HCT116 (cell line): ENCODE measurements at regions not wholly inside any gene's neighbourhood (a gene's known extent, or its start where the extent isn't known, plus 50 kb on each side); places are given as distances from the start of the nearest gene placed in this dataset.

Experiments used
- ATAC-seq: fragments of 200-7000 bp; cut with Tn5 transposase; 2 replicates; pipeline ENCODE4 v1.9.1; 2020; ENCODE audit warnings: mild to moderate bottlenecking, moderate library complexity
- BruUV-seq: library from RNA; stranded (reverse); fragments of 400-500 nt; replicated peaks from 2 replicates; lab custom pipeline; 2021; lab: Mats Ljungman, UMichigan
- CTCF ChIA-PET: fragments of 300-600 bp; sonication (Branson Sonifier 250); formaldehyde crosslinking; loops from one replicate; lab custom pipeline; 2021; ENCODE audit warnings: antibody characterized with exemption; lab: Charles Lee
- POLR2A ChIA-PET: fragments of 300-600, 350-600 bp; sonication (Branson Sonifier 250); formaldehyde crosslinking; loops from one replicate; lab custom pipeline; 2021; ENCODE audit warnings: antibody characterized with exemption; lab: Charles Lee
- RAD21 ChIA-PET, 2 experiments: fragments of 300-600 bp; sonication (Branson Sonifier 250); formaldehyde crosslinking; loops; one replicate each; lab custom pipeline; 2023; ENCODE audit warnings: low total read pairs in 2 of 2; ENCODE audit not compliant: uncharacterized antibody in 2 of 2, unreplicated experiment in 2 of 2, low non-redundant PET in 1 of 2; lab: Charles Lee
- DNase-seq: peaks from one replicate; pipeline ENCODE4 v3.0.0-alpha.2; 2010; ENCODE audit warnings: low read depth, low spot score
- H2AFZ ChIP-seq: fragments of 200-600 bp; shearing (Covaris generic), sonication (generic); 2 replicates; pipeline ENCODE4 v1.6.1; 2017; ENCODE audit warnings: low read depth, mixed run types, mixed read lengths, antibody characterized with exemption, low read length; ENCODE audit not compliant: poor library complexity, severe bottlenecking
- H3K27ac ChIP-seq: 2 replicates; pipeline ENCODE4 v1.5.1; 2012; ENCODE audit warnings: low read depth, low read length
- H3K27me3 ChIP-seq: fragments of 200-600 bp; sonication (generic); 2 replicates; pipeline ENCODE4 v1.6.1; 2016; ENCODE audit warnings: mixed run types, low read length, mixed read lengths; ENCODE audit not compliant: insufficient read depth
- H3K36me3 ChIP-seq, 2 experiments: fragments of 200-500 bp in 1 of 2; fragments of 200-600 bp in 1 of 2; sonication (Bioruptor generic) in 1 of 2; sonication (generic) in 1 of 2; 2 replicates each; pipeline versions ENCODE4 v1.5.1 to v1.6.1; 2014 to 2016; ENCODE audit warnings: low read length in 2 of 2, inconsistent platforms in 1 of 2, mixed read lengths in 1 of 2, mixed run types in 1 of 2; ENCODE audit not compliant: insufficient read depth in 2 of 2, control insufficient read depth in 1 of 2
- H3K4me1 ChIP-seq, 2 experiments: fragments of 200-600 bp in 1 of 2; sonication (generic) in 1 of 2; 2 replicates each; pipeline versions ENCODE4 v1.5.1 to v1.6.1; 2012 to 2017; ENCODE audit warnings: low read length in 2 of 2, inconsistent platforms in 1 of 2, mild to moderate bottlenecking in 1 of 2, mixed read lengths in 1 of 2, mixed run types in 1 of 2, moderate library complexity in 1 of 2; ENCODE audit not compliant: insufficient read depth in 2 of 2, control insufficient read depth in 1 of 2
- H3K4me2 ChIP-seq: fragments of 200-600 bp; sonication (generic); 2 replicates; pipeline ENCODE4 v1.6.1; 2017; ENCODE audit warnings: mixed run types, low read length, mixed read lengths
- H3K4me3 ChIP-seq, 2 experiments: fragments of 200-600 bp in 1 of 2; sonication (generic) in 1 of 2; replicated peaks in 1 of 2; 2 replicates each; pipeline ENCODE4 v1.5.1; 2011 to 2016; ENCODE audit warnings: low read length in 2 of 2, control low read depth in 1 of 2, low read depth in 1 of 2, mild to moderate bottlenecking in 1 of 2, mixed read lengths in 1 of 2, mixed run types in 1 of 2
- H3K79me2 ChIP-seq: fragments of 200-600 bp; sonication (generic); 2 replicates; pipeline ENCODE4 v1.6.1; 2017; ENCODE audit warnings: mild to moderate bottlenecking, mixed run types, low read length, moderate library complexity, mixed read lengths; ENCODE audit not compliant: insufficient read depth
- H3K9ac ChIP-seq: fragments of 200-600 bp; sonication (generic); 2 replicates; pipeline ENCODE4 v1.6.1; 2016; ENCODE audit warnings: low read length, mixed read lengths
- H3K9me2 ChIP-seq: fragments of 200-600 bp; sonication (generic), shearing (Covaris generic); 2 replicates; pipeline ENCODE4 v1.6.1; 2017; ENCODE audit warnings: mixed run types, mild to moderate bottlenecking, moderate library complexity; ENCODE audit not compliant: insufficient read depth
- H3K9me3 ChIP-seq, 2 experiments: fragments of 200-500 bp in 1 of 2; fragments of 200-600 bp in 1 of 2; sonication (Bioruptor generic) in 1 of 2; sonication (generic) in 1 of 2; 2 replicates each; pipeline ENCODE4 v1.6.1; 2014 to 2017; ENCODE audit warnings: low read length in 2 of 2, mixed read lengths in 2 of 2, inconsistent platforms in 1 of 2, low read depth in 1 of 2, mild to moderate bottlenecking in 1 of 2, mixed run types in 1 of 2, moderate library complexity in 1 of 2; ENCODE audit not compliant: control insufficient read depth in 1 of 2, insufficient read depth in 1 of 2
- H4K20me1 ChIP-seq: fragments of 200-600 bp; sonication (generic), shearing (Covaris generic); 2 replicates; pipeline ENCODE4 v1.6.1; 2017; ENCODE audit warnings: mixed run types, mild to moderate bottlenecking, moderate library complexity; ENCODE audit not compliant: insufficient read depth
- CBX3 ChIP-seq: IDR thresholded peaks from 2 replicates; pipeline ENCODE4 v1.6.1; 2012; ENCODE audit warnings: low read depth
- CEBPB ChIP-seq: IDR thresholded peaks from 2 replicates; pipeline ENCODE4 v1.6.1; 2012; ENCODE audit warnings: low read depth
- ELF1 ChIP-seq: IDR thresholded peaks from 2 replicates; pipeline ENCODE4 v1.6.1; 2012; ENCODE audit warnings: low read depth, borderline replicate concordance
- EZH2 ChIP-seq: fragments of 200-600 bp; sonication (generic); IDR thresholded peaks from 2 replicates; pipeline ENCODE4 v1.6.1; 2017; ENCODE audit warnings: antibody characterized with exemption, mixed run types
- FOSL1 ChIP-seq: IDR thresholded peaks from 2 replicates; pipeline ENCODE4 v1.6.1; 2012; ENCODE audit warnings: low read depth
- POLR2A ChIP-seq: IDR thresholded peaks from 2 replicates; pipeline ENCODE4 v1.7.0; 2011; ENCODE audit warnings: borderline replicate concordance; ENCODE audit not compliant: insufficient read depth, insufficient read length; ENCODE audit errors: extremely low read depth
- SIN3A ChIP-seq: IDR thresholded peaks from 2 replicates; pipeline ENCODE4 v1.6.1; 2012; ENCODE audit warnings: low read depth
- SP1 ChIP-seq: IDR thresholded peaks from 2 replicates; pipeline ENCODE4 v1.6.1; 2012; ENCODE audit warnings: low read depth
- SRF ChIP-seq: IDR thresholded peaks from 2 replicates; pipeline ENCODE4 v1.6.1; 2012; ENCODE audit warnings: low read depth
- YY1 ChIP-seq: IDR thresholded peaks from 2 replicates; pipeline ENCODE4 v1.6.1; 2011; ENCODE audit warnings: low read length, low read depth, moderate library complexity, mild to moderate bottlenecking; ENCODE audit not compliant: insufficient replicate concordance; ENCODE audit errors: extremely low read depth
- ZNF274 ChIP-seq: fragments of 200-500 bp; sonication (Bioruptor generic); IDR thresholded peaks from 2 replicates; pipeline ENCODE4 v1.6.1; 2014; ENCODE audit warnings: mild to moderate bottlenecking, low read depth, low read length, inconsistent platforms
- intact Hi-C: fragments of 100-400 bp; cut with micrococcal nuclease; formaldehyde crosslinking; loops from 2 replicates; pipeline ENCODE4 v1.10.0; 2022
- TF ChIP-seq, protein P1 (sequence below): IDR thresholded peaks from 2 replicates; pipeline ENCODE4 v1.6.1; 2012; ENCODE audit warnings: low read depth

DNA sequence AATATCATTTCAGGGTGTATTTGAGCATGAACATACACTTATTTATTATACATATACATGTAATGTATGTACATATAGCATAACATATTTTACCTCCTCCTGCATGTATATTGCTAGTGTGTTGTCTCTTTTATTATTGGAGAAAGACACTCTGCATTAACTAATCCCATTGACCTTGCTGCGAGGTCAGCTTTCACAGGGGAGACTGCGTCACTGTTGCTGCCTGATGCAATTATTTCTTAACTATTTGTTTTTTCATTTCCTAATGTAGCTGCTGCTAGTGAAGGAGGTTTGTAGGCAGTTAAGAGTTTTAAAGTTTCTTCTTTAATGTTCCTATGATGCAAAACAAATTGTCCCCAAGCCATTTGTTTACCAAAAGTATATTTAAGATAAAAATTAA, 185.4 kb upstream of the CNTN5 start:
- H3K27ac ChIP-seq = no peak overlapping the region
- ATAC-seq (no peak), DNase-seq (no peak)
- BruUV-seq = no TSS peak
- ChIA-PET RAD21 (no interaction called here), POLR2A (no interaction called here), CTCF (no interaction called here)
- no peaks in the 10 kb centered on the region for H3K79me2 ChIP-seq
- no peak overlapping the region for H3K9ac ChIP-seq
- H3K27me3 ChIP-seq = no peaks in the 10 kb centered on the region
- H2AFZ ChIP-seq = no peak overlapping the region
- H4K20me1 ChIP-seq = no peaks in the 10 kb centered on the region
- intact Hi-C loops = no loop called here
- H3K4me3 ChIP-seq = no peak overlapping the region
- no peaks in the 10 kb centered on the region for H3K4me1 ChIP-seq
- H3K36me3 ChIP-seq = no peaks in the 10 kb centered on the region
- H3K9me3 ChIP-seq = peaks cover 0 to 31% of the 10 kb centered on the region in 2 experiments; a peak in 2 of 4 replicates
- H3K4me2 ChIP-seq = no peak overlapping the region
- TF ChIP-seq FOSL1 (no peak), CEBPB (no peak), SRF (no peak), POLR2A (no peak)
- TF ChIP-seq, protein P1, sequence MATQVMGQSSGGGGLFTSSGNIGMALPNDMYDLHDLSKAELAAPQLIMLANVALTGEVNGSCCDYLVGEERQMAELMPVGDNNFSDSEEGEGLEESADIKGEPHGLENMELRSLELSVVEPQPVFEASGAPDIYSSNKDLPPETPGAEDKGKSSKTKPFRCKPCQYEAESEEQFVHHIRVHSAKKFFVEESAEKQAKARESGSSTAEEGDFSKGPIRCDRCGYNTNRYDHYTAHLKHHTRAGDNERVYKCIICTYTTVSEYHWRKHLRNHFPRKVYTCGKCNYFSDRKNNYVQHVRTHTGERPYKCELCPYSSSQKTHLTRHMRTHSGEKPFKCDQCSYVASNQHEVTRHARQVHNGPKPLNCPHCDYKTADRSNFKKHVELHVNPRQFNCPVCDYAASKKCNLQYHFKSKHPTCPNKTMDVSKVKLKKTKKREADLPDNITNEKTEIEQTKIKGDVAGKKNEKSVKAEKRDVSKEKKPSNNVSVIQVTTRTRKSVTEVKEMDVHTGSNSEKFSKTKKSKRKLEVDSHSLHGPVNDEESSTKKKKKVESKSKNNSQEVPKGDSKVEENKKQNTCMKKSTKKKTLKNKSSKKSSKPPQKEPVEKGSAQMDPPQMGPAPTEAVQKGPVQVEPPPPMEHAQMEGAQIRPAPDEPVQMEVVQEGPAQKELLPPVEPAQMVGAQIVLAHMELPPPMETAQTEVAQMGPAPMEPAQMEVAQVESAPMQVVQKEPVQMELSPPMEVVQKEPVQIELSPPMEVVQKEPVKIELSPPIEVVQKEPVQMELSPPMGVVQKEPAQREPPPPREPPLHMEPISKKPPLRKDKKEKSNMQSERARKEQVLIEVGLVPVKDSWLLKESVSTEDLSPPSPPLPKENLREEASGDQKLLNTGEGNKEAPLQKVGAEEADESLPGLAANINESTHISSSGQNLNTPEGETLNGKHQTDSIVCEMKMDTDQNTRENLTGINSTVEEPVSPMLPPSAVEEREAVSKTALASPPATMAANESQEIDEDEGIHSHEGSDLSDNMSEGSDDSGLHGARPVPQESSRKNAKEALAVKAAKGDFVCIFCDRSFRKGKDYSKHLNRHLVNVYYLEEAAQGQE = no peak
- H3K9me2 ChIP-seq = no peaks in the 10 kb centered on the region

DNA sequence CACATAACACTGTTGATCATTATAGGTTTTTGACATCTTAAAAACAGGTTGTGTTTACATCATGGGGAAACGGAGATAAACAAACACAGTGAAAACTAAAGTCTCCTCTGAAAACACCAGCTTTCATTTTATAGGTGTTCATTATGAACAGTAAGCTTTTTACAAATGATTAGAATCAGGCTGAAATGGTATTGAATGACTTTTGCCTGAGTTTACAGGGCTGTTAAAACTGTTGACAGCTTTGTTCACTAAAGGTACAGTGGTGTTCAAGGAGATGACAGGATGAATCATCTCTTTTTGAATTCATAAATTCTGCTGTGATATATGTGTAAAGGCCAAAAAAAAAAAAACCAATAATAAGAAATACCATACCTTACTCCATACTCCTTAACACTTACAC, 184.6 kb upstream of the CNTN5 start:
- intact Hi-C loops = no loop called here
- no peak for ATAC-seq
- H3K79me2 ChIP-seq = no peaks in the 10 kb centered on the region
- H3K4me2 ChIP-seq = no peak overlapping the region
- no peak overlapping the region for H3K27ac ChIP-seq
- no peak overlapping the region for H3K9ac ChIP-seq
- no peak for TF ChIP-seq ZNF274
- TF ChIP-seq CBX3 = no peak
- no peak for TF ChIP-seq SIN3A
- no peak for TF ChIP-seq CEBPB
- no peak for TF ChIP-seq SP1
- no peak for TF ChIP-seq EZH2
- no peak for TF ChIP-seq ELF1
- no peak for TF ChIP-seq SRF
- no peak for TF ChIP-seq YY1
- H2AFZ ChIP-seq = no peak overlapping the region
- ChIA-PET RAD21 (no interaction called here), POLR2A (no interaction called here), CTCF (no interaction called here)
- no peaks in the 10 kb centered on the region for H4K20me1 ChIP-seq
- peaks cover 5 to 27% of the 10 kb centered on the region in 2 experiments; a peak in 3 of 4 replicates for H3K9me3 ChIP-seq
- no peaks in the 10 kb centered on the region for H3K36me3 ChIP-seq
- no peaks in the 10 kb centered on the region for H3K27me3 ChIP-seq
- no peak overlapping the region for H3K4me3 ChIP-seq
- H3K9me2 ChIP-seq = no peaks in the 10 kb centered on the region
- no peak for DNase-seq
- no TSS peak for BruUV-seq
- H3K4me1 ChIP-seq = no peaks in the 10 kb centered on the region
